GM21367 (cell line): ENCODE measurements at regions not wholly inside any gene's neighbourhood (a gene's known extent, or its start where the extent isn't known, plus 50 kb on each side); places are given as distances from the start of the nearest gene placed in this dataset.
"Not testable (repeated sequence)": the region's sequence is repeated elsewhere in the genome, so short reads cannot be mapped to it uniquely, and the experiment has no call there.

Source experiments
- ATAC-seq: cut with Tn5 transposase; IDR thresholded peaks from one replicate; pipeline ENCODE4 v1.9.1; 2021; ENCODE audit not compliant: unreplicated experiment

DNA sequence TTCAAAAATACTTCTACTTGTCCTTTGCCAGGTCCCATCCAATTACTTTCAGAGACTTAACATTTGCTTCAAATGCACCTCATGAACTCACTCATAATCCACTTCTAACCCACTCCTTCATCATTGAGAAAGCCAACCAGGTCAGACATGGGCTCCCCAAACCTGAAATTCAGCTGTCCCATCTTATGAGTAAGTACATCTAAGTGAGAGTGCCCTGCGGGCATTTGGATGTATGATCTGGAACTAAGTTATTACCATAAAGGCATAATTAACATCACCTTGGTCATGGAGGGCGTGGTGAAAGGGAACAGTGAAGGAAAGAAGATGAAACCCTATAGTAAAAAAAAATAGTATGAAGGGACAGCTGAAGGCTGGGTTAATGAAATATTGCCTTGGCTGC is 896.8 kb downstream of the C6orf118 start:
- ATAC-seq, result no peak

DNA sequence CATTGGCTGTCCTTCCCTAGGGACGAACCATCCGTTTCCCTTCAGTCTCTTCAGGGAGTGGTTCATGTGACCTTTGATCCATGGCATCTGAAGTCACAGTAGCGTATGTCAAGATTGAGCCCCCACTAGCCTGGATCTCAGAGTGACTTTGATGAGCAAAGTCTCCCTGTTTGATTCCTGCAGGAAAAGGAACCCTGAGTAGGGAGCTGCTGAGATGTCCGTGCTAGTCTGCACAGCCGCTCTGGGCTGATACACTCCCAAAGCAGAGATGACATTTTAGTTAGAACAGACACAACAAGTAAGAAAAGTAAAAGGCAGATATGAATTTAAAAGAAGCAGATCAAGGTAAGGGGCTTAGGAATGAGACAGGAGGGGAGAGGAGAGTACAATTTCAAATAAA is 899.4 kb downstream of the C6orf118 start:
- no peak for ATAC-seq

DNA sequence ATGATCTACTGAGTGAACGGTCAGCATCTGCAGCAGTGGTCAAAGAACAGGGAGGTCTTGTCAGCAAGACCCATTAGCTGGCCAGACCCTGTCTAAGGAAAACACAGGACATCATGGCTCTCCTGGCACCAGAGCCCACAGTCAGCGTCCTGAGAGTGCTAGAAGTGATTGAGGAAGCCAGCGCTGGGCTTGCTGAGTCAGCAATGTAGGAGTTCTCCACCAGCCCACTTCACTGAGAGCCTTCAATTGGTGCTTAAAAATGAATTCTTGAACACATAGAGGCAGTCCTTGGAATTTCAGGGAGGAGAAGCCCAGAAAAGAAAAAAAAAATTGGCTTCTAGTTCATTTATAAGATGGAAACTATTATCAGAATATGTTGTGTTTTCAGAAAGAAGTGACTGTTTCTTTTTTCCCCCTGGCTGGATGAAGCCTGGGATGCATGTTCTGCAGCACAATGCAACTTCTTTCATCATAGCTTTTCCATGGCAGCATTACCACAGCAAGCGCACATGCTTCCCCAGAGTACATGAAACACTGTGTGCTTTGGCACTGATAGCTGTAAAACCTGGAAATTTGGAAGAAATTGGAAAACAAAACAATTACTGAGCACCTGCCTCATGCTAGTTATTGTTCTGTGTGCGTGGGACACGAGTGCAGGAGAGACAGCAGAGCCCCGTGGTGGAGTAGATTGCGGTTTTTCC is 899.9 kb downstream of the C6orf118 start:
- ATAC-seq, result no peak

DNA sequence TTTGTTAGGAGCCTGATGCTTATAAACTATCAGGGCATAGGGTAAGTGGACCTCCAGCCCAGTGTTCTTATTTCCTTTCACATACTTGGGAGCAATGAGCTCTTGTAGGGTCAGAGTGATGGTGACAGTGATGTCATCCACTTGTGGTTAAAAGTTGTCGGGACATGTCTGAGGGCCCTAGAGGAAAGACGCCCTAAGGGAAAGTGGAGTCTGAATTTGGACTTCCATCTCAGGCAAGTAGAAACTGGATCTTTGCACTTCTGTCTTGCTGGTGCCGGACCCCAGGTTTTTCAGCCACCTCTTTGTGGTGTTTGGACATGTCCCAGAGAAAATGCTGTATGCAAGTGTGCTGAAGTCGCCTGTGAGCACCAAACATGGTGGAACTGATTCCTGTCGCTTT is 900.5 kb downstream of the C6orf118 start:
- no peak for ATAC-seq

DNA sequence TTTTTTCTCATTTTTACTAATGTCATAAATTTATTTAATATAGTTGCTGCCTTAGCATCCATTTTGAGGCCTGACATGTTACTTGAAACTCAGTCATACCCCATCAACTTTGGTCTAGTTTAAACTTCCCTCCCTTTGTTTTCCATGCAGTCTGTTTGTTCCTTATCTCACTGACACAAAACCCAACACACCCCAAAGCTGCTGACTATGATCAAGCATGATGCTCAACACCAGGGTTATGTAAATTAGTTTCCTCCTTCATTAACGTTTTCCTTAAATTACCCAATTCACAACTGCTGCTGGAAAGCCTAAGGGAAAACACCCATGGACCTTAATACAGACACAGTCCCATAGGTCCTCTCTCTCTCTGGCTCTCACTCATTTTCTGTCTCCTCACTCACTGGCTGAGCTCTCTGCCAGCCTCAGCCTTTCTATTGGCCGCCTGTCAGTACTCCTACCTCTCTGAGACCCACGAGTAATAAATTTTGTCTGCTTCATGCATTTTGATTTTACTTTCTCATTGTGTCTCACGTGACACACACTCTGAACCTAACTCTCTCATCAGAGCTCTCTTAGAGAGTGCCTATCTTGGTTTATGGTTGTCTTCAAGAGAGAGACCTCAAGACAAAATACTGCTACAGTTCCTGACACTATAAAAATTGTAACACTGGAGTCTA is 904.5 kb downstream of the C6orf118 start:
- ATAC-seq, result no peak

DNA sequence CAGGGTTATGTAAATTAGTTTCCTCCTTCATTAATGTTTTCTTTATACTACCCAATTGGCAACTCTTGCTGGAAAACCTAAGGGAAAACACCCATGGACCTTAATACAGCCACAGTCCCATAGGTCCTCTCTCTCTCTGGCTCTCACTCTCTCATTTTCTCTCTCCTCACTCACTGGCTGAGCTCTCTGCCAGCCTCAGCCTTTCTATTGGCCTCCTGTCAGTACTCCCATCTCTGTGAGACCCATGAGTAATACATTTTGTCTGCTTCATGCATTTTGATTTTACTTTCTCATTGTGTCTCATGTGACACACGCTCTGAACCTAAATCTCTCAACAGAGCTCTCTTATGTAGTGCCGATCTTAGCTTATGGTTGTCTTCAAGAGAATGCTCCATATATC is 907.5 kb downstream of the C6orf118 start:
- no peak for ATAC-seq

DNA sequence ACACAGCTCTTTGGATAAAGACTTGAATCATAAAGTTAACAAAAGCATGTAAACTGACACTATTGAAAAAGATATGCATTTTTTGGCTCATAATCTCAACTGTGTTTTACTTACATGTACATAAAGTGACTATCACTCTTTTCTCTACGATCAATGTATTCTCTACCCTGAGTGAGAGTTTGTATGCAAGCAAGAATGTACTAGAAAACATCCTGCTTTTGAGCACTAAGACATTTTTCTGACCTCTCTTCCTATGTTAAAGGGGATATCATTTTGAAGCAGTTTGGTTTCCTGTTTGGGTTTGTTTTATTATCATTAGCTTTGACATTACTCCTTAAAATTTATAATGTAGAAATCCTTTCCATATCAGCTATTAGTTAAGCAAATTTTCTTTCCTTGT is 910.8 kb downstream of the C6orf118 start:
- no peak for ATAC-seq

DNA sequence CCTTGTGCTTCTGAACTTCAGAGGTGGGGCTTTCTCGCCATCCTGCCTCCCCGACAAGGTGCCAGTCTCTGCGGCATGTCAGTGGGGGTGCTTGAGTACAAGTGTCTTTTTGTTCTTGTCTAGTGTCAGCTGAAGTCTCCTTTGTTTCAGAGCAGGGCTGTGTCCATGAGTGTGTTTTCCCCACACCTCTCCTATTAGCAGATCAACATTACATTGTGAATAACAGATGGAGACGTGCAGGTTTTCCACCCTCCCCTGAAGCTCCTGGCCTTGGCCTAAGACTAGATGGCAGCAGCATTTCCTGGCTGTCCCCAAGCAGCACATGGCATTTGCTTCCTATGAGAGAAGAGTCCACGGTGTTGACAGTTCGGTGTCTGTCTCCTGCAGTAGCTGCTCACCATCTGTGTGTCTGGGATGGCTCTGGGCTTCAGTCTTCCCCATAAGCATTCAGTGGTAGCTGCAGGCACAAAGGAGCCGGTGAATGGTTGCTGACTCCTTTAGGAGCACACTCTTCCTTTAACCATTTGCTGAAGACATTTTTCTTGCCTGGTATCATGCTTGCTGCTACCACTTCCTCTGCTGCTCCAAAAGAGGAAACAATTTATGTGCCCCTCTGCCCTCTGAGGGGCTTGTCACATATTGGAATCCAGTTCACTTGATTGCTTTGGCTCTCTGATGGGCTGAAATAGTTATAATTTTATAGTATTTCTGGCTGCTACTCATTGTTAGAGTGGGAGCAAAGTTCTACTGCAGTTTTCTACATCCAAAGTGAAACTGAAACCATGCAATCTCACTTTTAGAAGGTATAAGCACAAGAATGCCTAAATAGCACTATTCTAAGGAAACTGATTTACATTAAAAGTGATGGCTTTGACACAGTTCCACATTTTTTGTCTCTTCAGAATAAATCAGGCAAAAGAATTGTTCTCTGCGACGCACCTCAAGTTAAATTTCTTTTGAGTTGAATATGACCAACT is 913.0 kb downstream of the C6orf118 start:
- ATAC-seq, result no peak

DNA sequence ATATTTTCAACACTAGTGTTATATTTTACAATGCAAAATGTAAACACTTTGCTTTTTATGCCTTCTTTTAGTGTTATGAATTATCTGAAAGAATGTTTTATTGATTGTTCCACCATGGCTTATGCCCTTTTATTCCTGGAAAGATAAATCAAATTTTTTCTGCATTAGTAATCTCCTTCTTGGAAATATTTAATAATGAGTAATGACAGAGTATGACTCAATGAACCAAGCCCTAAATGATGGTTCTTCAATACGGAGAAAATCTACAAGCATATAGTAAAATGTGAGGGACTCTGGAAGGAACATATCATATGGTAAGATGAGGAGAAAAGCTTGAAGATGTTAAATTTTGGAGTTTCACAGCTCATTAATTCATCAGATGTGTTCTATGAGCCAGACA is 929.6 kb downstream of the C6orf118 start:
- no peak for ATAC-seq

DNA sequence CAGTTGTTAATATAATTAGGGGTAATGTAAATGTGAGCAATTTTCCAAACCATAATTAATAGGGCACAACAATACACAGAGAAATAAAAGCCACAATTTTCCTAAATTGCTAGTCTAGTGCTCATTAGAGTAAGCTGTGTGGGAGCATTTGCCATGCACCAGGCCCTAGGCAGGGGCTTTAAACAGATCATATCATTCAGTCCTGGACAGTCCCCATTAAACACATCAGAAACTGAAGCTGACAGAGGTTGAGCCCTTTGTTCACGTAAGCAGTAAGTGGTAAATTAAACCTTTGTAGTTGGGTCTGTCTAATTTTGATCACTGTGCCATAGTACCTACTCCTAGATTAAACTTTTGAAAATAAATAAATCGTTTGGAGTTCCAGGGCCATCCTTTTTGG is 931.1 kb downstream of the C6orf118 start:
- no peak for ATAC-seq

DNA sequence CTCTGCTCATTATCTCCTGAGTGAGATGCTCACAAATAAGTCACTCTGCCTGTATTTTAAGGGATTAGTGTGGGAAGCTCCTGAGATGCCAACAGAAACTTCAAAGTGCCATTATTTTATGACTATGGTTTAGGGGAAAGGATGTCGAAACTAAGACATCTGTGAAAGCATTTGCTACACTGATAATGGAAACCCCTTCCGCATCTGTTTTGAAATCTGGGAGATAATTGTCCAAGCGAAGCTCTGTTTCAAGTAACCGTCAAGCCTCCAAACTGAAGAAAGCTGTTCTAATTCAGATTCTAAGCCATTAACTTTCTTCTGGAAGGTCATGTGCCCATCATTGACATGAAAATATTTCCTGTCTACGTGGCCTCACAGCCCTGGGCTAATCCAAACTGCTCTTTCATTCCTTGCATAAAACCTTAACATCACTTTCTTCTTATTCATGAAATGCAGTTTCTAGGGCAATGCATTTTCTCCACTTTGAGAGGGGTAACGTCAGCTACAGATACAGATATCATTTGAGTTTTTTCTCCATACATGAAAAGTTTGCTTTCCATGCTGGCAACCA is 932.0 kb downstream of the C6orf118 start:
- ATAC-seq, result no peak

DNA sequence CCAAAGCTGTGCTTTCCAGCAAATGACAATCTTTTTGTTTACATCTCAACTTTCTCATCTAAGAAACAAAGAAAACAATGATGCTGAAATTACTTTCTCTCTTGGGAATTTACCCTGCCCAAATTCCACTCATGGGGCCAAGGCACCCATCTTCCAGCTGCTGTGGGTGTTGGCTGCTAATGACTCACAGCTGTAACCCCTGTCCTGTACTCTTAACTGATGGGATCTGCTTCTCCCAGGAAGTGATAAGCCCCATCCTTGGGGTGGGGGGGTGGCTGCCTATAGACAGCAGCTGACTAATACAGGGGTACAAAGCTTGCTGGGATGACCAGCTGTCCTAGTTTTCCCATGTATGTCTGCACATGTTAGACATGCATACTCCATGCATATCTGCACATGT is 938.6 kb downstream of the C6orf118 start:
- no peak for ATAC-seq

DNA sequence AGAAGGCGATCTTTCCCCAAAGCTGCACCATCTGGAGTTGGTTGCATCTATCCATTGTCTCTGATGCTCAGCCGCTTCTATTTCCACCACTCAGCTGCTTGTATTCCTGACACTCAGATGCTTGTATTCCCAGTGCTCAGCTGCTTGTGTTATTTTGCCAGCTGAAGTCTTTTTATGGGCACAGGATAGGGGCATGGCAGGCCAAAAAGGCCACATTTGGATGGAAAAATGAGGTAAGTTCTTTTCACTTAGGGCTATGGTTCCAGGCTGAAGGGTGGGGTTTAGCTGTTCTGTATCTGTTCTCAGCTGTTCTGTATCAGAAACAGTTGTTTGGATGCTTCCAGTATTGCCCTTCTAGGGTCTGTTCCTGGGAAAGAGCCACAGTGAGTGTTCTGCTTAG is 944.9 kb downstream of the QKI start:
- no peak for ATAC-seq

DNA sequence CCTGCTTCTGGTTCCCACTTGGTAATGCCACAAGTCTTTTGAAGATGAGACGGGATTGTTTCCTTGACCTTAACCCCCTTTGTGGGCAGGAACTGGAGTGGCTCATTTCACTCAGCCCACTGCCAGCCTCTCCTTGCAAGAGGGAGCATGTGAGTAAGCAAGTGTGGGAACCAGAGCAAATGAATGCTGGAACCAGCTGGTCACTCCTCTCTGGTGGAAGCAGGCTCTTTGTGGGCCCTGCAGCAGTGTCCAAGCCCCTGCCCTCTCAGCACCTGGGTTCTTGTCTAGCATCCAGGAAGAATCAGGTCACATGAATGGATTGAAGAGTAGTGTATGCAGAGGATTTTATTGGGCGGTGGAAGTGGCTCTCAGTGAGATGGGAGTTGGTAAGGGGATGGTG is 944.5 kb downstream of the QKI start:
- ATAC-seq, result no peak

DNA sequence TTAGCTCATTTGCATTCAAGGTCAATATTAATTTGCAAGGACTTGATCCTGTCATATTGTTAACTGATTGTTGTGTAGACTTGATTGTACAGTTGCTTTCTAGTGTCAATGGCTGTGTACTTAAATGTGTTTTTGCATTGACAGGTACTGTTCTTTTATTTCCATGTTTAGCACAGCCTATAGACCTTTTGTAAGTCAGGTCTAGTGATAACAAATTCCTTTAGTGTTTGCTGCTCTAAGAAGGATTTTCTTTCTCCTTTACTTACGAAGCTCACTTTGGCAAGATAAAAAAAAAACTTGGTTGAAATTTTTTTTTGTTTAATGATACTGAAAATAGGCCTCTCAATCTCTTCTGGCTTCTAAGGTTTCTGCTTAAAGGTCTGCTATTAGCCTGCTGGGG is 942.3 kb downstream of the QKI start:
- ATAC-seq, result no peak

DNA sequence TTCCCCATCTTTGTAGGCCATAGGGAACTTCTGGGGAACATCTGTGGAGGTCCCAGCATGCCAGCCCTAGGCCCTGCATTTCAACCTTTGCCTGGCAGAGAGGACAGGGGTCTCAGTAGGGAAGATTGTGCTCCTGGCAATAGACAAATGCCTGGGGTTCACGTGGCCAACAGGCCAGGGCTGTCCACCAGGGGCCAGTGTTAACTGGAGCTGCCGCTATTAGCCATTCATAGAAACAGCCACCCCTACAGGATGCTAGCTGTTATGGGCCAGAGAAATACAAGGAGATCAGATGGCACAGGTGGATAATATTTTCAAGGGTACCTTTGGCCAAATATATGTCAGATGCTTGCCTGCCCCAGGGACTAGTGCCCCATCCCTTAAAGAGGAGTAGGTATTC is 932.9 kb downstream of the QKI start:
- no peak for ATAC-seq

DNA sequence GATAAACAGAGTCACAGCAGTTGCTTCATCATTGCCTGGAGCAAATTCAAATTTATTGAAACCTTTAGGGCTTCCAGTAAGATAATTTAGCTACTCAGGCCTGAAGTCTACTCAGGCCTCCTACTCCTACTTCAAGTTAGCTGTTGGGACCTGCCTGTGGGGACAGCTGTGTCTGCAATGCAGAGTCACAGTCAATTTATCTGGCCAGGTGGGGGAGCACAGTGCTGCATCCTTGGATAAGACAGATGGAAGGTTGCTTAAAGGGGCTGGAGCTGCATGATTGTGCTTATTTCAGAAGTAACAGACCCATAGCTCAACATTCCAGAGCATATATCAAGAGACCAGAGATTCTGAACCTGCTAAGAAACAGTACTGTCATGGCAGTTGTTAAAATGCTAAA is 932.1 kb downstream of the QKI start:
- no peak for ATAC-seq

DNA sequence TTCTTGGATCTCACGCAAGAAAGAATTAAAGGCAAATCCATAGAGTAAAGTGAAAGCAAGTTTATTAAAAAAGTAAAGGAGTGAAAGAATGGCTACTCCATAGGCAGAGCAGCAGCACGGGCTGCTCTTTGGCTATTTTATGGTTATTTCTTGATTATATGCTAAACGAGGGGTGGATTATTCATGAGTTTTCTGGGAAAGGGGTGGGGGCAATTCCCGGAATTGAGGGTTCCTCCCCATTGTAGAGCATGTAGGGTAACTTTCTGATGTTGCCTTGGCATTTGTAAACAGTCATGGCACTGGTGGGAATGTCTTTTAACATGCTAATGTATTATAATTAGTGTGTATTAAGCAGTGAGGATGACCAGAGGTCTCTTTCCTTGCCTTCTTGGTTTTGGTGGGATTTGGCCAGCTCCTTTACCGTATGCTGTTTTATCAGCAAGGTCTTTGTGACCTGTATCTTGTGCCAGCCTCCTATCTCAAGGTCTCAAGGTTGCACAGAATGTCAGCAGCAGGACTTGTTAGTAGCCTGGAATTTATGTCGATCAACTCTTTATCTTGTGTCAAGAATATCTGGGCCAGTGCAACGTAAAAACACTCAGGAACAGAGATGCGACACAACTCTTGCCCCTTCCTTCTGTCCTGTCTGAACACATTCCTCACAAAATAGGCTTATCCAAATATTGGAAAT is 931.4 kb downstream of the QKI start:
- ATAC-seq, result no peak

DNA sequence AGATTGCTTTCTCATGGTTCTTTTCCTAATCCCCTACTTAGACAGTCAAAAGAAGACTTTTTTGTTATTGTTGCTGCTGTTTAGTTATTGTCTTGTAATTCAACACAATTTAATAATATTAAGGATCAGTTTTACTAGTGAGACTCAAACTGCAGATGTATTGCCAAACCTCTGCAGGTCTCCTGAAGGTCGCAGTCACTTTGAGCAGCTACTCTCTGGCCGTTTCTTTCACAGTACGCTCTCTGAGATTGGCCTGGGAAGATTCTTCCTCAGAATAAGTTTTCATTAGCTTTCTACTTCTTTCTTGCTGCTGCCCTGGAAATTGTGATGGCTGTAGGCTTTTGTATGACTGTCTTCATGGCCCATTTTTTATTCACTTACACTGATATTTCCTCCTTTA is 930.8 kb downstream of the QKI start:
- no peak for ATAC-seq

DNA sequence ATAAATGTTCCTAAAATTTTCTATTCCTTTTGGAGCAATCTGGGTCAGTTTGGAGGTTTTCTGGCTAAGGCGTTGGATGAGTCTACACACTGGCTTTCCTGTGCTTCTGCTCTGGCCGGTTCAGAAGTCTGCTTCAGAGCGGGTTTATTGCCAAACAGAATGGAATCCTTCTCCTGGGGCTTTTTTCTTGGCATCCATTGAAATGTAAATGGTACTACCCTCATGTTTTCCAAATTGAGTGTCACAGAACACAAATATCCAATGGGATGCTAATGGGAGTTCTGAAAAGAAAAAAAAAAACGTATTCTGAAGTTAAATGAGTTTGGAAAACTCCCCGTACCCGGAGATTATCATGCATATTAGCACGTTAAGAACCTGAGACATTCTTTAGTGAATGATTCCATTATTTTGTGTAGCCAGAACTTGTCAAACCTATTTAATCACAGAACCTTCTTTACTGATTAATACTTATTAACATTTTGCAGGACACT is 930.3 kb downstream of the QKI start:
- ATAC-seq, result no peak

DNA sequence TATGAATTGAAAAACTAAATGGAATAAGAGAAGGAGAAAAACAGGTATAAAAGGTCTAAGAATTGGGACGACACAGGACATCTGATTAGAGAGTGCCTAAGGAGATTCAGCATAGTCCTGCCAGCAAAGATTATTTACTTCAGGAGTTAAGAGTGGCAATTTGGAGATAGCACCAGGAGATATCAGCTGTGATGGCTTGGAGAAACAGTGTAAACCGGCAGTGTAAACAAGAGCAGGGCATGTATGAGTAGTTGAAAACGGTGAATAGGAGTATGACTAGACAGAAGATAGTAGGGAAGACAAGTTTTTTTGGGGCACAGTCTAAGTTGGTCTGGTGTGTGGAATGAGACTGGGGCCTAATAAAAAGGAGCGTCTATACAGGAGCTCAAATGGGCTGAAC is 924.9 kb downstream of the QKI start:
- not testable (repeated sequence) for ATAC-seq
